Kidney epithelial cell (primary cell): ENCODE measurements at regions not wholly inside any gene's neighbourhood (a gene's known extent, or its start where the extent isn't known, plus 50 kb on each side); places are given as distances from the start of the nearest gene placed in this dataset.

Experiments
- DNase-seq: peaks from one replicate; pipeline ENCODE4 v3.0.0-alpha.2; 2010; ENCODE audit warnings: low read depth
- H3K27me3 ChIP-seq: 2 replicates; pipeline ENCODE4 v1.6.0; 2011; ENCODE audit warnings: low read length; ENCODE audit not compliant: control insufficient read depth, insufficient read depth
- H3K36me3 ChIP-seq: 2 replicates; pipeline ENCODE4 v1.5.1; 2011; ENCODE audit warnings: low read length; ENCODE audit not compliant: control insufficient read depth, insufficient read depth
- H3K4me3 ChIP-seq: 2 replicates; pipeline ENCODE4 v1.5.1; 2011; ENCODE audit warnings: low read depth, mild to moderate bottlenecking, control low read depth, low read length
- CTCF ChIP-seq: IDR thresholded peaks from 2 replicates; pipeline ENCODE4 v1.5.1; 2011; ENCODE audit warnings: mild to moderate bottlenecking, moderate library complexity, low read length, control low read depth, inconsistent platforms; ENCODE audit not compliant: insufficient read depth, poor library complexity, severe bottlenecking

GRCh38 chr5:54803471-54804011 lies 181.9 kb downstream of the ESM1 start:
- H3K27me3 ChIP-seq = no peaks in the 10 kb centered on the region
- no peak for TF ChIP-seq CTCF
- DNase-seq = no peak
- H3K36me3 ChIP-seq = no peaks in the 10 kb centered on the region
- no peak overlapping the region for H3K4me3 ChIP-seq

- no peak overlapping the region for H3K4me3 ChIP-seq
- no peak for DNase-seq
- TF ChIP-seq CTCF = no peak
- H3K36me3 ChIP-seq = no peaks in the 10 kb centered on the region
- H3K27me3 ChIP-seq = no peaks in the 10 kb centered on the region
Measured at GRCh38 chr5:54799645-54800044, 185.7 kb downstream of the ESM1 start.

GRCh38 chr5:54795777-54796176 lies 189.6 kb downstream of the ESM1 start:
- Histone ChIP-seq H3K4me3 (no peak overlapping the region), H3K36me3 (no peaks in the 10 kb centered on the region), H3K27me3 (no peaks in the 10 kb centered on the region)
- TF ChIP-seq CTCF = no peak
- DNase-seq = no peak

DNA sequence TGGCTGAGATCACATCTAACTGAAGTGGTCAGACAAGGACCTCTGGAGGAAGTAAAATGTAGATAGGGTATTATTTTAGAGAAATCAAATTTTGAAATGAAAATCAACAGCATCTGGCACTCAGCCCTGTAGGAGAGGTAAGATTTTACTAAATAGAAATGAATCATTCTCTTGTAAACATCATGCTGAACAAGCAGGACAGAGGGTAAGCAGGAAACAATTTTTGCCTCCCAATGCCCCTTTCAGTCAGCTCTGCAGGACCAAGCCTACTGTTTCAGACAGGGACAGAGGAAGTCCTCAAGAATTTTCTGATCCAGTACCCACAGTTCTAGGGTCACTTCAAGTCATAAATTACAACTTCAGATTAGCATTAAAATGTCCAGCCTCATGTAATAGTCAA lies 190.1 kb downstream of the ESM1 start:
- no peak for DNase-seq
- Histone ChIP-seq H3K4me3 (no peak overlapping the region), H3K27me3 (no peaks in the 10 kb centered on the region), H3K36me3 (no peaks in the 10 kb centered on the region)
- no peak for TF ChIP-seq CTCF

- no peak for DNase-seq
- H3K27me3 ChIP-seq = no peaks in the 10 kb centered on the region
- no peak overlapping the region for H3K4me3 ChIP-seq
- no peak for TF ChIP-seq CTCF
- no peaks in the 10 kb centered on the region for H3K36me3 ChIP-seq
Measured at GRCh38 chr5:54794135-54794975, 191.0 kb downstream of the ESM1 start.
